ENCODE measurements at regions not wholly inside any gene's neighbourhood (a gene's known extent, or its start where the extent isn't known, plus 50 kb on each side); places are given as distances from the start of the nearest gene placed in this dataset.

DNA sequence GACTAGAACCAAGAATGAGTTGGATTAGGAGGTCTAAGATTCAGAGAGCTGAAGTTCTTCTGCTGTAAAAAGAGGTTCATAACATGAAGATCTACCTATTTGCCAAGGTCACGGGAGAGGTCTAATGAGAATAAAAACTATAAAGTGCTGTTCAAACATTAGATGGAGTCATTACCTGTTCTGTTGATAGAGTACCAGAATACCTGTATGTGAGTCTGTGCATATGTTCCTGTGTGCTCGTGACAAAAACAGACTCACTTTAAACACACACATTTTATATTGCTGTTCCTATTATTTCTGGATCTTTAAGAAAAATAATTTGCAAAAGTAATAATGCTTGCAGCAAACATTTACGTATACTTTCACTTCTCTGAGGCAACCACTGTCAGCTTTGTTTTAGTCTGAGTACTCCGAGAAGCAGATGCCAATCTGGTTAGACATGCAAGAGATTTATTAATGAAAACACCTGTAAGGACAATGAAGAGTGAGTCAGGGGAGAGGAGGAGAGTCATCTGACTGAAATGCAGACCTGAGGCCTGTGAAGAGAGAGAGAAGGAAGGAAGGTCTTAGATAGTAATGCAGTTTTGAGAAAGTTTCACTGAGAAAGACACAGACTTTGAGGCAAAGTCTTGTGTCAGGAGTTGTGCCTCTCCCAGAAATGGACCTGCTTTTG is 221.2 kb downstream of the SQOR start:
- Histone ChIP-seq H3K9me2 (replicated peaks; ENCODE audit: control insufficient read depth, low read length) (no peaks in the 10 kb centered on the region), H3F3A (ENCODE audit: control insufficient read depth, insufficient read depth) (no peaks in the 10 kb centered on the region), H3K79me2 (ENCODE audit: control insufficient read depth, low read length) (no peaks in the 10 kb centered on the region), H3K9me3 (ENCODE audit: control insufficient read depth, insufficient read depth, low read length) (no peaks in the 10 kb centered on the region; the same call in 1 of the 2 replicates), H3K4me2 (ENCODE audit: low read length) (no peak overlapping the region), H4K20me1 (ENCODE audit: control insufficient read depth, insufficient read depth, low read depth, low read length) (no peaks in the 10 kb centered on the region), H3K4me3 (ENCODE audit: low read length) (no peak overlapping the region), H3K27me3 (ENCODE audit: control insufficient read depth, low read length) (no peaks in the 10 kb centered on the region), H3K4me1 (ENCODE audit: control insufficient read depth, low read length) (no peaks in the 10 kb centered on the region), H3K27ac (ENCODE audit: low read depth, low read length) (no peak overlapping the region), H3K36me3 (ENCODE audit: control insufficient read depth, low read length) (no peaks in the 10 kb centered on the region)
- TF ChIP-seq, protein P1, sequence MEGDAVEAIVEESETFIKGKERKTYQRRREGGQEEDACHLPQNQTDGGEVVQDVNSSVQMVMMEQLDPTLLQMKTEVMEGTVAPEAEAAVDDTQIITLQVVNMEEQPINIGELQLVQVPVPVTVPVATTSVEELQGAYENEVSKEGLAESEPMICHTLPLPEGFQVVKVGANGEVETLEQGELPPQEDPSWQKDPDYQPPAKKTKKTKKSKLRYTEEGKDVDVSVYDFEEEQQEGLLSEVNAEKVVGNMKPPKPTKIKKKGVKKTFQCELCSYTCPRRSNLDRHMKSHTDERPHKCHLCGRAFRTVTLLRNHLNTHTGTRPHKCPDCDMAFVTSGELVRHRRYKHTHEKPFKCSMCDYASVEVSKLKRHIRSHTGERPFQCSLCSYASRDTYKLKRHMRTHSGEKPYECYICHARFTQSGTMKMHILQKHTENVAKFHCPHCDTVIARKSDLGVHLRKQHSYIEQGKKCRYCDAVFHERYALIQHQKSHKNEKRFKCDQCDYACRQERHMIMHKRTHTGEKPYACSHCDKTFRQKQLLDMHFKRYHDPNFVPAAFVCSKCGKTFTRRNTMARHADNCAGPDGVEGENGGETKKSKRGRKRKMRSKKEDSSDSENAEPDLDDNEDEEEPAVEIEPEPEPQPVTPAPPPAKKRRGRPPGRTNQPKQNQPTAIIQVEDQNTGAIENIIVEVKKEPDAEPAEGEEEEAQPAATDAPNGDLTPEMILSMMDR (IDR thresholded peaks at IDR 0.05; ENCODE audit: low read depth, low read length, poor library complexity, severe bottlenecking): no peak
- TF ChIP-seq EZH2phosphoT487 (IDR thresholded peaks at IDR 0.05; ENCODE audit: borderline replicate concordance, low read length): no peak

DNA sequence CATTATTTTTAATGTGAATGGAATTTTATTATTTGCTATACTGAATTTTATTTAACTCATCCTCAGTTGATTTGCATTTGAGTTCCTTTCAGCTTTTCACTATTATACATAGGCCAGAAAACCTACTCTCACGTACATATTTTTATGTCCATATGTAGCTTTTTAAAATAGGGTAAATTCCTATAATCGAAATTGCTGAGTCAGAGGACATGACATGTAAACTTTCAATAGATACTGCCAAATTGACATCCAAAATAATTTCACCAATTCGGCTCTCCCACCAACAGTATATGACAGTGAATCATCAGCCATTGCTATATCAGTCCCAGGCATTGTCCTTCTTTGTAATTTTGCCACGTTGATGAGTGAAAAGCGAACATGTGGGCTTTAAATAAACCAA is 222.5 kb downstream of the SQOR start:
- Histone ChIP-seq H4K20me1 (ENCODE audit: control insufficient read depth, insufficient read depth, low read depth, low read length) (no peaks in the 10 kb centered on the region), H3K4me2 (ENCODE audit: low read length) (no peak overlapping the region), H3K4me3 (ENCODE audit: low read length) (no peak overlapping the region), H3K36me3 (ENCODE audit: control insufficient read depth, low read length) (no peaks in the 10 kb centered on the region), H3F3A (ENCODE audit: control insufficient read depth, insufficient read depth) (no peaks in the 10 kb centered on the region), H3K4me1 (ENCODE audit: control insufficient read depth, low read length) (no peaks in the 10 kb centered on the region), H3K79me2 (ENCODE audit: control insufficient read depth, low read length) (no peaks in the 10 kb centered on the region), H3K9me2 (replicated peaks; ENCODE audit: control insufficient read depth, low read length) (no peaks in the 10 kb centered on the region), H3K27ac (ENCODE audit: low read depth, low read length) (no peak overlapping the region), H3K27me3 (ENCODE audit: control insufficient read depth, low read length) (no peaks in the 10 kb centered on the region), H3K9me3 (ENCODE audit: control insufficient read depth, insufficient read depth, low read length) (no peaks in the 10 kb centered on the region; the same call in 1 of the 2 replicates)
- TF ChIP-seq EZH2phosphoT487 (IDR thresholded peaks at IDR 0.05; ENCODE audit: borderline replicate concordance, low read length): no peak
- TF ChIP-seq, protein P1 (IDR thresholded peaks at IDR 0.05; ENCODE audit: low read depth, low read length, poor library complexity, severe bottlenecking): no peak

DNA sequence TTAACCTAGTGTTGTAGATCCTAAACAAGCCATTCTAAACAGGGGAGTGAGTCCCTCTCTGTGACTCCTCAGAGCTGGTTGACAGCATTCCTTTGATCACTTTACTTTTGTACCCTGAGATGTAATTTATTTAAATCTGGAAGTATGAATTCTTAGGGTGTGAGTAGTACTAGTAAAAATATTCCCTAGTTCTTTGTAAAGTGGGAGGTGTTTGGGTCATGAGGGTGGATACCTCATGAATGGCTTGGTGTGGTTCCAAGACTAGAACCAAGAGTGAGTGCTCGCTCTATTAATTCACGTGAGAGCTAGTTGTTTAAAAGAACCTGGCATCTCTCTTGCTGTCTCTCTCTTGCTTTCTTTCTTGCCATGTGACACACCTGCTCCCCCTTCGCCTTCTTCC is 223.7 kb downstream of the SQOR start:
- no peak overlapping the region for H3K4me3 ChIP-seq (ENCODE audit: low read length)

More for the DNA sequence above, 223.7 kb downstream of the SQOR start:
- Histone ChIP-seq H3K9me2 (replicated peaks; ENCODE audit: control insufficient read depth, low read length) (no peaks in the 10 kb centered on the region), H3K4me2 (ENCODE audit: low read length) (no peak overlapping the region), H4K20me1 (ENCODE audit: control insufficient read depth, insufficient read depth, low read depth, low read length) (no peaks in the 10 kb centered on the region), H3F3A (ENCODE audit: control insufficient read depth, insufficient read depth) (no peaks in the 10 kb centered on the region), H3K9me3 (ENCODE audit: control insufficient read depth, insufficient read depth, low read length) (no peaks in the 10 kb centered on the region; the same call in 1 of the 2 replicates), H3K4me1 (ENCODE audit: control insufficient read depth, low read length) (no peaks in the 10 kb centered on the region), H3K79me2 (ENCODE audit: control insufficient read depth, low read length) (no peaks in the 10 kb centered on the region), H3K36me3 (ENCODE audit: control insufficient read depth, low read length) (no peaks in the 10 kb centered on the region), H3K27ac (ENCODE audit: low read depth, low read length) (no peak overlapping the region), H3K27me3 (ENCODE audit: control insufficient read depth, low read length) (no peaks in the 10 kb centered on the region)
- TF ChIP-seq, protein P1 (IDR thresholded peaks at IDR 0.05; ENCODE audit: low read depth, low read length, poor library complexity, severe bottlenecking): no peak
- no peak for TF ChIP-seq EZH2phosphoT487 (IDR thresholded peaks at IDR 0.05; ENCODE audit: borderline replicate concordance, low read length)
